Type B pancreatic cell (in vitro differentiated cells): ENCODE measurements at regions not wholly inside any gene's neighbourhood (a gene's known extent, or its start where the extent isn't known, plus 50 kb on each side); places are given as distances from the start of the nearest gene placed in this dataset.

Experiments used
- DNase-seq: peaks from one replicate; pipeline ENCODE4 v3.0.0; 2021; ENCODE audit warnings: mixed read lengths; ENCODE audit not compliant: unreplicated experiment; ENCODE audit errors: extremely low spot score
- H3K27ac Mint-ChIP-seq: 2 replicates; pipeline ENCODE4 v1.8.0; 2021; ENCODE audit warnings: mild to moderate bottlenecking, mixed read lengths
- H3K27me3 Mint-ChIP-seq: 2 replicates; pipeline ENCODE4 v1.8.0; 2021; ENCODE audit warnings: mixed read lengths
- H3K36me3 Mint-ChIP-seq: 2 replicates; pipeline ENCODE4 v1.8.0; 2021; ENCODE audit warnings: mixed read lengths
- H3K4me1 Mint-ChIP-seq: one replicate; pipeline ENCODE4 v1.8.0; 2021; ENCODE audit warnings: mixed read lengths; ENCODE audit not compliant: unreplicated experiment
- H3K4me3 Mint-ChIP-seq: 2 replicates; pipeline ENCODE4 v1.8.0; 2021; ENCODE audit warnings: mild to moderate bottlenecking, mixed read lengths
- H3K9me3 Mint-ChIP-seq: 2 replicates; pipeline ENCODE4 v1.8.0; 2021; ENCODE audit warnings: mixed read lengths
- TF ChIP-seq, protein P1 (sequence below): fragments of 200-600 bp; sonication (generic); conservative IDR thresholded peaks from 2 replicates; pipeline ENCODE4 v1.5.0; 2021; ENCODE audit warnings: antibody characterized with exemption, mild to moderate bottlenecking

DNA sequence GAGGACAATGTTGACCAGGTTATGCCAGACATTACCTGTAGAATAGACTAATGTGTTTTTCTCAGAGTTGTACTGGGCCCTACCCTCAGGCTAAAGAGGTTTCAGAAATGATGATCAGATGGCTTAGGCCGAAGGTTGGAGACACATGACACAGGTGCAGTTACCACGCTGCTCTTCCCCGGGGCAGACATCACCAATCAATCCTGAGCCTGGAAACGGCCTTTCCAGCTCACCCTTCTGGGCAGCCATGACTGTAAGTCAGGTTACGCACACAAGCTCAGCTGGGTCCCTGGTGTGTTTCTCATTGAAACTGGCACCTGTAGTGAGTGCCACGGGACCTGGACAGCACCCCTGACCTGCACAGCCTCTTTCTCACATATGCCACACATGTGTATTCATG, 299.3 kb downstream of the UQCRFS1 start:
- H3K4me1 Mint-ChIP-seq = no peaks in the 10 kb centered on the region
- no peak overlapping the region for H3K4me3 Mint-ChIP-seq
- no peaks in the 10 kb centered on the region for H3K36me3 Mint-ChIP-seq
- H3K27ac Mint-ChIP-seq = no peak overlapping the region
- H3K27me3 Mint-ChIP-seq = peaks cover 3% of the 10 kb centered on the region
- H3K9me3 Mint-ChIP-seq = no peaks in the 10 kb centered on the region
- DNase-seq = no peak
- TF ChIP-seq, protein P1, sequence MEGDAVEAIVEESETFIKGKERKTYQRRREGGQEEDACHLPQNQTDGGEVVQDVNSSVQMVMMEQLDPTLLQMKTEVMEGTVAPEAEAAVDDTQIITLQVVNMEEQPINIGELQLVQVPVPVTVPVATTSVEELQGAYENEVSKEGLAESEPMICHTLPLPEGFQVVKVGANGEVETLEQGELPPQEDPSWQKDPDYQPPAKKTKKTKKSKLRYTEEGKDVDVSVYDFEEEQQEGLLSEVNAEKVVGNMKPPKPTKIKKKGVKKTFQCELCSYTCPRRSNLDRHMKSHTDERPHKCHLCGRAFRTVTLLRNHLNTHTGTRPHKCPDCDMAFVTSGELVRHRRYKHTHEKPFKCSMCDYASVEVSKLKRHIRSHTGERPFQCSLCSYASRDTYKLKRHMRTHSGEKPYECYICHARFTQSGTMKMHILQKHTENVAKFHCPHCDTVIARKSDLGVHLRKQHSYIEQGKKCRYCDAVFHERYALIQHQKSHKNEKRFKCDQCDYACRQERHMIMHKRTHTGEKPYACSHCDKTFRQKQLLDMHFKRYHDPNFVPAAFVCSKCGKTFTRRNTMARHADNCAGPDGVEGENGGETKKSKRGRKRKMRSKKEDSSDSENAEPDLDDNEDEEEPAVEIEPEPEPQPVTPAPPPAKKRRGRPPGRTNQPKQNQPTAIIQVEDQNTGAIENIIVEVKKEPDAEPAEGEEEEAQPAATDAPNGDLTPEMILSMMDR = no peak

DNA sequence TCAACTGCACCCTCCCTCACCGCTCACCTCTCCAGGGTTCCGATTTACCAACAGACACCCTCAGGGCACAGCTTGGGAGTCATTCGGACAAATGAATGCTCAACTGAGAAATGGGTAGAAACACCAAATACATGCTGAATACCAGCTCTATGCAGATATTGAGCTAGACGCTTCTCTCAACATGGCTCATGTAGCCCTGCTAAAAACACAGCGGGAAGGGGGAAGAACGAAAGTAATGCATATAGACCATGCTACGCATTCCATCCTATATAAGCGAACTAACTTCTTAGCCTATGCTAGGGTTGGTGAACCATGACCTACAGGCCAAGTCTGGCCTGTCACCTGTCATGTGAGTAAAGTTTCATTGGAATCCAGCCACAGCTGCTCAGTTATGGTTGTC, 304.0 kb downstream of the UQCRFS1 start:
- Mint-ChIP-seq H3K4me1 (no peaks in the 10 kb centered on the region), H3K9me3 (no peaks in the 10 kb centered on the region), H3K36me3 (no peaks in the 10 kb centered on the region), H3K4me3 (no peak overlapping the region), H3K27ac (no peak overlapping the region), H3K27me3 (peaks cover 5% of the 10 kb centered on the region)
- TF ChIP-seq, protein P1 = no peak
- DNase-seq = no peak

DNA sequence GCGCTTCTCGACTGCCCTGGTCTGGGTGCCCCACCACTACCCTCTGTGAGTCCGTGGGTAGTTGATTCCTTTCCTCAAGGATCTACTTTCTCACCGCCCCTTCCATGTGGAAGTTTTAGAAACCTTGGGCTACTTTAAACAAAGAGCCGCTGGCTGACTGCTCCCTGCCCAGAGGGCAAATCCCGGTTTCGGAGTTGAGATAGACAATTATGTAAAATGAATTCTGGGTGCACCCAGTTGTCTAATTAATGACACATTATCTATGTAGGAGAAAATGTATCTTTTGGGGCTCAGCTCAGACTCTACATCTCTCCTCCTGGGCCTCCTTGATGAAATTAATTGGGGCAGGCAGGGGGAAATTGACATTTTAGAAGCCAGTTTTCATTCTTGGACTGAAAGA, 305.4 kb downstream of the UQCRFS1 start:
- Mint-ChIP-seq H3K9me3 (no peaks in the 10 kb centered on the region), H3K4me1 (no peaks in the 10 kb centered on the region), H3K36me3 (no peaks in the 10 kb centered on the region), H3K27ac (no peak overlapping the region), H3K27me3 (peaks cover 5% of the 10 kb centered on the region), H3K4me3 (no peak overlapping the region)
- no peak for DNase-seq
- TF ChIP-seq, protein P1 = no peak

DNA sequence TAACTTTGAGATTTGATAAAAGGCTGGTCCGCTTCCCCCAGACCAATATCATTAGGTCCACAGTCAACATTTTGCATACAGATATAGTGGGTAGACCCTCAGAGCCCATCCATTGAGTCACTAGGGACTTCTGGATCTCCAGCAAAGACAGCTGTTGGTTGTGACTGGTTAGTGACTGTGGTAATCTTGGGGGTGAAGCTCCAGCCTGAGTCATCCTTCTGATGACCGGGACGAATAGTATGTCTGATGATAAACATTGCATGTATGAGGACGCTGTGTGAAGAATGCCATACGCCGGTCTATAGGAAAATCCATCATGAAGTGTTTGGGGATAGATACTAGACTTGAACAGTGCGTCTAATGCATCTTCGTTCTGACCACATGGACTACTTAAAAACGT, 307.0 kb downstream of the UQCRFS1 start:
- Mint-ChIP-seq H3K4me3 (no peak overlapping the region), H3K36me3 (no peaks in the 10 kb centered on the region), H3K27ac (no peak overlapping the region), H3K9me3 (no peaks in the 10 kb centered on the region), H3K27me3 (peaks cover 5% of the 10 kb centered on the region), H3K4me1 (no peaks in the 10 kb centered on the region)
- TF ChIP-seq, protein P1 = no peak
- DNase-seq = no peak

DNA sequence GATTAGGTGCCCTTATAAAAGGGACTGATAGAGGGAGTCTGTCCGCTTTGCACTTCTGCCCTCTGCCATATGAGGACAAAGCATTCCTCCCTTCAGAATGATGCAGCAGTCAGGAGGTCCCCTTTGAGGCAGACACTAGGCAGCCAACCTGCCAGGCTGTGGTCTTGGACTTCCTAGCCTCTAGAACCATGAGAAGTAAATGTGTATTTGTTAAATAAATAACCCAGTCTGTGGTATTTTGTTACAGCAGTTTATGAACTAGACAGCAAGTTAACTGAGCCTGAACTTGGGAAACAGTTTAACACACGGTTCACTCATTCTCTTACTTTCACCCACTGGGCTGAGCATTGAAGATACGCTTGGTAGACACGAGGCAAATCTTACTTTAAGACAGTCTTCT, 313.2 kb downstream of the UQCRFS1 start:
- TF ChIP-seq, protein P1 = no peak
- H3K9me3 Mint-ChIP-seq = no peaks in the 10 kb centered on the region
- DNase-seq = no peak
- H3K27me3 Mint-ChIP-seq = peaks cover 11% of the 10 kb centered on the region
- no peak overlapping the region for H3K4me3 Mint-ChIP-seq
- no peak overlapping the region for H3K27ac Mint-ChIP-seq
- H3K4me1 Mint-ChIP-seq = no peaks in the 10 kb centered on the region
- H3K36me3 Mint-ChIP-seq = no peaks in the 10 kb centered on the region

DNA sequence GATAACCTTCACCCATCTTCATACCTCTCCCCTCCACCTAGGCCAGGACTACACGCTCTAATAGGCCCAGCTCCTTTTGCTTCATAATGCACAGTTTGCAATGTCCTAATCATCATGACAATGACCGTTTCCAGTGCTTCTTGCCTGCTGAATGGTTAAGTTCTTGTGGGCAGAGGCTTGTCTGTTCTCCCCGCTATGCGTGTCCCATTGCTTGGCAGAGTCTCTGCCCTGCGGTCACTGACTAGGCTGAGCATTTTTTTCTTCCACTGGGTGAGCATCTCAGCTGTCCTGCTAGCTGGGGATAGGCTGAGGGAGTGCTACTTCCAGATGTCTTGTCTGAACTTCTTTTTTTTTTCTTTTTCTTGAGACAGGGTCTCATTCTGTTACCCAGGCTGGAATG, 314.7 kb downstream of the UQCRFS1 start:
- DNase-seq = no peak
- no peaks in the 10 kb centered on the region for H3K4me1 Mint-ChIP-seq
- no peaks in the 10 kb centered on the region for H3K9me3 Mint-ChIP-seq
- H3K27me3 Mint-ChIP-seq = peaks cover 11% of the 10 kb centered on the region
- TF ChIP-seq, protein P1 = no peak
- no peak overlapping the region for H3K27ac Mint-ChIP-seq
- no peaks in the 10 kb centered on the region for H3K36me3 Mint-ChIP-seq
- no peak overlapping the region for H3K4me3 Mint-ChIP-seq
